ENCODE measurements at regions not wholly inside any gene's neighbourhood (a gene's known extent, or its start where the extent isn't known, plus 50 kb on each side); places are given as distances from the start of the nearest gene placed in this dataset.

GRCh38 chr13:100735494-100735893 is 60.9 kb upstream of the TMTC4 start:
- TF ChIP-seq TAF1 (IDR thresholded peaks at IDR 0.05; ENCODE audit: borderline replicate concordance, insufficient read depth, low read length) (no peak), POLR2AphosphoS5 (IDR thresholded peaks at IDR 0.05; ENCODE audit: low read depth, low read length) (no peak), SIN3A (IDR thresholded peaks at IDR 0.05; ENCODE audit: borderline replicate concordance, insufficient read depth, low read length) (no peak), REST (IDR thresholded peaks at IDR 0.05; ENCODE audit: insufficient read depth in 1 of 2, low read depth in 2 of 2, low read length in 2 of 2) (no peak), FOXP2 (optimal IDR thresholded peaks at IDR 0.05; ENCODE audit: borderline replicate concordance, extremely low read depth, extremely low read length, insufficient read depth) (no peak)

Measured in PFSK-1 (cell line).